HEK293 (cell line): ENCODE measurements at regions not wholly inside any gene's neighbourhood (a gene's known extent, or its start where the extent isn't known, plus 50 kb on each side); places are given as distances from the start of the nearest gene placed in this dataset.

Experiments
- CTCF ChIA-PET: fragments of 350-600 bp; formaldehyde crosslinking; extraction: SDS; loops from one replicate; lab custom pipeline; 2021; ENCODE audit warnings: antibody characterized with exemption; lab: Yijun Ruan, JAX
- POLR2A ChIA-PET: fragments of 300-600 bp; formaldehyde crosslinking; extraction: SDS; loops from one replicate; lab custom pipeline; 2020; ENCODE audit warnings: antibody characterized with exemption, inconsistent platforms; lab: Yijun Ruan, JAX
- H3K27ac ChIP-seq: fragments of 200-500 bp; sonication (Bioruptor generic); 2 replicates; pipeline ENCODE4 v1.5.1; 2014; ENCODE audit warnings: low read depth, low read length, control low read depth, inconsistent platforms; ENCODE audit errors: extremely low read depth
- H3K36me3 ChIP-seq, 2 experiments: fragments of 200-500 bp in 1 of 2; sonication (Bioruptor generic) in 1 of 2; 1 replicate in 1 of 2; 2 replicates in 1 of 2; pipeline ENCODE4 v1.5.1; 2014 to 2017; ENCODE audit warnings: inconsistent platforms in 2 of 2, low read length in 2 of 2; ENCODE audit not compliant: control insufficient read depth in 2 of 2, insufficient read depth in 1 of 2
- H3K4me1 ChIP-seq: fragments of 200-500 bp; sonication (Bioruptor generic); 2 replicates; pipeline ENCODE4 v1.5.1; 2014; ENCODE audit warnings: mild to moderate bottlenecking, low read length, inconsistent platforms; ENCODE audit not compliant: control insufficient read depth, insufficient read depth
- H3K4me3 ChIP-seq: 2 replicates; pipeline ENCODE4 v1.5.1; 2011; ENCODE audit warnings: low read depth, mild to moderate bottlenecking, control low read depth, low read length, moderate library complexity
- H3K9me3 ChIP-seq: fragments of 200-500 bp; sonication (Bioruptor generic); 2 replicates; pipeline ENCODE4 v1.5.1; 2014; ENCODE audit warnings: low read depth, low read length, inconsistent platforms; ENCODE audit not compliant: control insufficient read depth, insufficient read depth
- GFI1B ChIP-seq: fragments of 450-650 bp; formaldehyde crosslinking; IDR thresholded peaks from 2 replicates; pipeline ENCODE4 v1.5.1; 2016; ENCODE audit warnings: missing biosample characterization, missing genetic modification characterization
- GLI2 ChIP-seq: fragments of 450-650 bp; formaldehyde crosslinking; IDR thresholded peaks from 2 replicates; pipeline ENCODE4; 2017; ENCODE audit warnings: missing biosample characterization, missing genetic modification characterization, low read depth, borderline replicate concordance
- GLIS1 ChIP-seq: fragments of 450-650 bp; formaldehyde crosslinking; IDR thresholded peaks from 2 replicates; pipeline ENCODE4 v1.5.1; 2016; ENCODE audit warnings: missing biosample characterization, missing genetic modification characterization
- HIC1 ChIP-seq: fragments of 450-650 bp; formaldehyde crosslinking; IDR thresholded peaks from 2 replicates; pipeline ENCODE4 v1.5.1; 2016; ENCODE audit warnings: missing biosample characterization, missing genetic modification characterization
- KLF10 ChIP-seq: fragments of 450-650 bp; IDR thresholded peaks from 2 replicates; pipeline ENCODE4 v1.5.1; 2018; ENCODE audit warnings: missing biosample characterization, mild to moderate bottlenecking, missing genetic modification characterization
- SALL2 ChIP-seq: fragments of 450-650 bp; formaldehyde crosslinking; IDR thresholded peaks from 2 replicates; pipeline ENCODE4 v1.5.0; 2017; ENCODE audit warnings: missing biosample characterization, mild to moderate bottlenecking, missing genetic modification characterization, borderline replicate concordance
- SP2 ChIP-seq: fragments of 450-650 bp; formaldehyde crosslinking; IDR thresholded peaks from 2 replicates; pipeline ENCODE4 v1.5.1; 2016; ENCODE audit warnings: missing biosample characterization, missing genetic modification characterization
- ZBTB44 ChIP-seq: fragments of 450-650 bp; IDR thresholded peaks from 2 replicates; pipeline ENCODE4 v1.5.1; 2018; ENCODE audit warnings: missing biosample characterization, mild to moderate bottlenecking, missing genetic modification characterization
- ZNF121 ChIP-seq: fragments of 450-650 bp; formaldehyde crosslinking; IDR thresholded peaks from 2 replicates; pipeline ENCODE4 v1.5.1; 2016; ENCODE audit warnings: missing biosample characterization, missing genetic modification characterization
- ZNF138 ChIP-seq: fragments of 450-650 bp; formaldehyde crosslinking; IDR thresholded peaks from 2 replicates; pipeline ENCODE4 v1.5.1; 2016; ENCODE audit warnings: missing biosample characterization, missing genetic modification characterization, borderline replicate concordance
- ZNF157 ChIP-seq: fragments of 450-650 bp; formaldehyde crosslinking; IDR thresholded peaks from 2 replicates; pipeline ENCODE4 v1.5.1; 2016; ENCODE audit warnings: missing biosample characterization, missing genetic modification characterization
- ZNF221 ChIP-seq: fragments of 450-650 bp; formaldehyde crosslinking; IDR thresholded peaks from 2 replicates; pipeline ENCODE4 v1.5.1; 2017; ENCODE audit warnings: missing biosample characterization, missing genetic modification characterization, borderline replicate concordance
- ZNF324 ChIP-seq: fragments of 450-650 bp; formaldehyde crosslinking; IDR thresholded peaks from 2 replicates; pipeline ENCODE4 v1.5.1; 2016; ENCODE audit warnings: missing biosample characterization, missing genetic modification characterization
- ZNF350 ChIP-seq: fragments of 450-650 bp; formaldehyde crosslinking; IDR thresholded peaks from 2 replicates; pipeline ENCODE4 v1.5.0; 2017; ENCODE audit warnings: missing biosample characterization, mild to moderate bottlenecking, missing genetic modification characterization
- ZNF488 ChIP-seq: fragments of 450-650 bp; formaldehyde crosslinking; IDR thresholded peaks from 2 replicates; pipeline ENCODE4 v1.5.1; 2016; ENCODE audit warnings: missing biosample characterization, missing genetic modification characterization
- ZNF514 ChIP-seq: fragments of 450-650 bp; formaldehyde crosslinking; IDR thresholded peaks from 2 replicates; pipeline ENCODE4 v1.5.1; 2016; ENCODE audit warnings: missing biosample characterization, missing genetic modification characterization
- ZNF600 ChIP-seq: fragments of 450-650 bp; formaldehyde crosslinking; IDR thresholded peaks from 2 replicates; pipeline ENCODE4 v1.5.1; 2016; ENCODE audit warnings: missing biosample characterization, missing genetic modification characterization
- ZNF624 ChIP-seq: fragments of 450-650 bp; formaldehyde crosslinking; IDR thresholded peaks from 2 replicates; pipeline ENCODE4 v1.5.1; 2017; ENCODE audit warnings: missing biosample characterization, missing genetic modification characterization
- ZNF654 ChIP-seq: fragments of 450-650 bp; formaldehyde crosslinking; IDR thresholded peaks from 2 replicates; pipeline ENCODE4 v1.5.1; 2016; ENCODE audit warnings: low read depth, missing biosample characterization, missing genetic modification characterization
- ZNF664 ChIP-seq: fragments of 450-650 bp; formaldehyde crosslinking; IDR thresholded peaks from 2 replicates; pipeline ENCODE4 v1.5.1; 2016; ENCODE audit warnings: missing biosample characterization, missing genetic modification characterization
- ZNF785 ChIP-seq: fragments of 450-650 bp; formaldehyde crosslinking; IDR thresholded peaks from 2 replicates; pipeline ENCODE4 v1.5.1; 2016; ENCODE audit warnings: missing biosample characterization, missing genetic modification characterization
- ZNF792 ChIP-seq: fragments of 450-650 bp; formaldehyde crosslinking; IDR thresholded peaks from 2 replicates; pipeline ENCODE4 v1.5.1; 2016; ENCODE audit warnings: missing biosample characterization, missing genetic modification characterization

- H3K4me3 ChIP-seq: no peak overlapping the region
- POLR2A ChIA-PET: no interaction called here
- CTCF ChIA-PET: no interaction called here
Measured at GRCh38 chr4:18185491-18185890, 163.9 kb upstream of the LCORL start.

GRCh38 chr4:18180892-18181291 is 159.3 kb upstream of the LCORL start:
- TF ChIP-seq GLI2 (tag by site-specific recombination): no peak
- TF ChIP-seq ZNF157 (tag by site-specific recombination): no peak
- TF ChIP-seq KLF10 (tag by site-specific recombination): no peak
- TF ChIP-seq ZNF350 (tag by site-specific recombination): no peak
- TF ChIP-seq SP2 (tag by site-specific recombination): no peak

More at GRCh38 chr4:18185491-18185890, 163.9 kb upstream of the LCORL start:
- H3K4me1 ChIP-seq: no peaks in the 10 kb centered on the region
- no peaks in the 10 kb centered on the region for H3K9me3 ChIP-seq
- no peaks in the 10 kb centered on the region for H3K36me3 ChIP-seq
- TF ChIP-seq GLIS1 (tag by site-specific recombination): no peak
- TF ChIP-seq ZNF624 (tag by site-specific recombination): no peak
- no peak for TF ChIP-seq ZNF792
- no peak for TF ChIP-seq ZNF221 (tag by site-specific recombination)
- no peak for TF ChIP-seq ZNF488 (tag by site-specific recombination)
- TF ChIP-seq ZNF664: no peak
- TF ChIP-seq SALL2 (tag by site-specific recombination): no peak
- TF ChIP-seq ZBTB44 (tag by site-specific recombination): no peak
- TF ChIP-seq ZNF600 (tag by site-specific recombination): no peak
- TF ChIP-seq GFI1B: no peak
- TF ChIP-seq ZNF654 (tag by site-specific recombination): no peak
- TF ChIP-seq ZNF121 (tag by site-specific recombination): no peak
- H3K27ac ChIP-seq: no peak overlapping the region

GRCh38 chr4:18180122-18180521 is 158.6 kb upstream of the LCORL start:
- ChIA-PET CTCF (no interaction called here), POLR2A (no interaction called here)
- H3K4me1 ChIP-seq: no peaks in the 10 kb centered on the region
- no peak overlapping the region for H3K4me3 ChIP-seq
- TF ChIP-seq SP2 (tag by site-specific recombination): no peak
- TF ChIP-seq ZNF138 (tag by site-specific recombination): no peak
- no peak for TF ChIP-seq ZNF514
- no peak for TF ChIP-seq HIC1 (tag by site-specific recombination)
- TF ChIP-seq ZNF324 (tag by site-specific recombination): no peak
- TF ChIP-seq ZNF785 (tag by site-specific recombination): no peak
- no peak overlapping the region for H3K27ac ChIP-seq
- H3K36me3 ChIP-seq: no peaks in the 10 kb centered on the region
- no peaks in the 10 kb centered on the region for H3K9me3 ChIP-seq

More at GRCh38 chr4:18180892-18181291, 159.3 kb upstream of the LCORL start:
- ChIA-PET CTCF (no interaction called here), POLR2A (no interaction called here)
- H3K9me3 ChIP-seq: no peaks in the 10 kb centered on the region
- no peak overlapping the region for H3K4me3 ChIP-seq
- H3K27ac ChIP-seq: no peak overlapping the region
- H3K4me1 ChIP-seq: no peaks in the 10 kb centered on the region
- no peaks in the 10 kb centered on the region for H3K36me3 ChIP-seq
